Epithelial cell of proximal tubule (primary cell): ENCODE measurements at regions not wholly inside any gene's neighbourhood (a gene's known extent, or its start where the extent isn't known, plus 50 kb on each side); places are given as distances from the start of the nearest gene placed in this dataset.

Experiments used
- DNase-seq: peaks from one replicate; pipeline ENCODE4 v3.0.0-alpha.2; 2011; ENCODE audit warnings: low read depth
- H3K4me3 ChIP-seq: 2 replicates; pipeline ENCODE4 v1.5.1; 2011; ENCODE audit warnings: low read depth, mild to moderate bottlenecking, low read length
- CTCF ChIP-seq: conservative IDR thresholded peaks from 2 replicates; pipeline ENCODE4 v1.5.1; 2012; ENCODE audit warnings: low read depth, mild to moderate bottlenecking, low read length

GRCh38 chr18:40875101-40875615 lies 1079.9 kb upstream of the PIK3C3 start:
- no peak for DNase-seq
- H3K4me3 ChIP-seq: no peak overlapping the region

DNA sequence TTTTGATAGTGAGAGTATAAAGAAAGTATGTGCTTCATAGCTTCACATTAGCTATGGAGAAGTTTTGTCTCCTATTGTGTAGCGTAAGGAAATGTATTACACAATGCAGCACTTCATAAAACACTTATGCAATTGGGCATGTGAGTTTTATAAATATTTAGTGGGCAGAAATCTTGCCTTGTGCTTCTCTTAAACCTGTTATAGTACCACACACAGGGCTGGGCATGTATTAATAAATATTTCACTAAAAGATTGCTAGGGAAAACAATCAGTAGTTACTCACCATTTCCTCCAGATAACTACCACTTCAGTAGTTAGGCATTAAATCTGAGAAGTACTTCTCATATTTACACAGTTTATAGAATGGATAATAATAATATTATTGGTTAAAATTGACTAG lies 1080.8 kb upstream of the PIK3C3 start:
- no peak for DNase-seq
- no peak overlapping the region for H3K4me3 ChIP-seq
- no peak for TF ChIP-seq CTCF

More at GRCh38 chr18:40875101-40875615, 1079.9 kb upstream of the PIK3C3 start:
- no peak for TF ChIP-seq CTCF

DNA sequence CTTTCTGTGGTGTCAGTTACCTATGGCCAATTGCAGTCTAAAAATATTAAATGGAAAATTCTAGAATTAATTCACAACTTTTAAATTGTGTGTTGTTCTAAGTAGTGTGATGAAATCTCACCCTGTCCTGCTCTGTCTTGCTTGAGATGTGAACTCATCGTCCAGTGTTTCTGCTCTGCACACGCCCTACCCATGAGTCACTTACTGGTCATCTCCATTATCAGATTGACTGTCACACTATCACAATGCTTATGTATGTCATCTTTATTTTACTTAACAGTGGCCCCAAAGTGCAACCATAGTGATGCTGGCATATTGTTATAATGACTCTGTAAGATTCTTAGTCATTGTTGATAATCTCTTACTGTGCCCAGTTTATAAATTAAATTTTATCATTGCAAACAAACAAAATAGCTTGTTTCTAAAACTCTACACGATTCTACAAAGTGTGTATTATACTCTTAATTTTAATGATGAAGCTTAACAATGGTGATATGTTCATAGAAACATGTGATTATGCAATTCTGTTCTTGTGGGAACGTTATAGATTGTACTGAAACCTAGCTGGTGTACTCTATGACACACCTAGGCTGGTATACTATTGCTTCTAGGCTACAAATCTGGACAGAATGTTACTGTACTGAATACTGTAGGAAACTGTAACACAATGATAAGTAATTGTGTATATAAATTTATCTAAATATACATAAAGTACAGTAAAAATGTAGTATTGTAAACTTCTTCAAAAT lies 1086.8 kb upstream of the PIK3C3 start:
- no peak for DNase-seq
- no peak overlapping the region for H3K4me3 ChIP-seq
- no peak for TF ChIP-seq CTCF

DNA sequence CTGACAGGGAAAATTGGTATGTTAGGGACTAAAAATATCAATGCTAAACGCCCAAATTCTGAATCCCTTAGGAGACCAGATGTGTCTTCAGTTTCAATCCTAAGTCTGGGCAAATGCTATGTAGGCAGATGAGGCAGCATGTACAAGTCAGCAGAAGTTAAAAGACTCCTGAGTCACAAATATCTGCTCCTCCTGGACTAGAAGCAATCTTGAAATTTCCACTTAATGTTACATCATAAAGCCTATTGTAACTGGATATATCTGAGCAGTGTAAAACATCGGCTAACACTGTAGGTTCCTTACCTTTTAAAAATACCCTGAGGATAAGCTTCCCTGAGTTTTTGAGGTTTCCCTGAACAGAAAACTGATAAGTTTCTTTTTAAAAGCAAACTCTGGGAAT lies 1087.6 kb upstream of the PIK3C3 start:
- no peak for DNase-seq
- no peak overlapping the region for H3K4me3 ChIP-seq
- TF ChIP-seq CTCF: no peak

- TF ChIP-seq CTCF: no peak
- no peak overlapping the region for H3K4me3 ChIP-seq
Observed at GRCh38 chr18:40866968-40867367, 1088.1 kb upstream of the PIK3C3 start.

DNA sequence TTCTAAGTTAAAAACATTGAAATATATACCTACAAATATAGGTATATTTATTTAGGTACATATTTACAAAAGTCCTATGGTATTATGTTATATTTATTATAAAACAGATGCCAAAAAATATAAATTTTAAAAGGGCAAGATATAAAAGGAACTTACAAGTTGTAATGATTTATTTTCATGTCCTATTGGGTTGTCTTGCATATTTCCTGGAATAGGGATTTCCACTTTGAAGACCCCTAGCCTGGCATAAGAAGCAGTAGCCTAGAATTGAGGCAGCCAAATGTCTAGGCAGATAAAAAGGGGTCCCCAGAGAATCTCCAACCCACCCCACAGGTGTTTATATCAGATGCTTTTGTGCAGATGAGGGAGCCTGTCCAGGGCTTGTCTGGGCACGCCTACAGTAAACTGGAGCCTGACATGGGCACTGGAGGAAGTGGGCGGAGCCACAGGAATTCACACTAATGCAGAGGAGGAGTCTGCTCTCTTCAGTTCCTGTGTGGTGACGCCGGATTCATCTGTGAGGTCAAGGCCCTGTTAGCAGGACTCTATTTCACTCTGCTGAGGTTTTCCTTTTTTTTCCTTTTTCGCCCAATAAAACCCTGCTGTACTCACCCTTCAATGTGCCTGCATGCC lies 1088.9 kb upstream of the PIK3C3 start:
- no peak overlapping the region for H3K4me3 ChIP-seq
- DNase-seq: no peak
- no peak for TF ChIP-seq CTCF

More at GRCh38 chr18:40866968-40867367, 1088.1 kb upstream of the PIK3C3 start:
- DNase-seq: no peak
